D341Med (cell line): ENCODE measurements at regions not wholly inside any gene's neighbourhood (a gene's known extent, or its start where the extent isn't known, plus 50 kb on each side); places are given as distances from the start of the nearest gene placed in this dataset.
A peak's percentile ranks its signal among the peaks of the same experiment; 100 is the strongest.
"Not testable (repeated sequence)": the region's sequence is repeated elsewhere in the genome, so short reads cannot be mapped to it uniquely, and the experiment has no call there.

Experiments
- DNase-seq: peaks from one replicate; pipeline ENCODE4 v3.0.0; 2012; ENCODE audit warnings: low spot score

DNA sequence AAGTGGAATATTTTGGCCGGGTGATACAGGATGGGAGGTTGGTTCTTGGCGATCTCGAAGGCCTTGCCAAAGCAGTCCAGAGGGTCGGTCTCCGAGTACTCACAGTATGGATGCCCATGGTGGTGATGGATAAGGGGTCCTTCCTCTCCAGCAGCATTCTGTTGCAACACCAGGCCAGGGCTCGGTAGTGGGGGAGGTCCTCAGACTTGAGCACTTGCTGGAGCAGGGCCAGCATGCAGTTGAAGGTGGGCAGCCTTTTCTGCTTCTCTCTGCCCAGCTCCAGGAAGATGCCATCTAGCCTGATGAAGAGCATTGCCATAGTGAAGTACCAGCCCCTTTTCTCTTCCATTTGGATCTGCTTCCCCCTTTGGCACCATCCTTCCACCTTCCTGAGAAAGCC lies 99.4 kb upstream of the MCHR2 start:
- no peak for DNase-seq

DNA sequence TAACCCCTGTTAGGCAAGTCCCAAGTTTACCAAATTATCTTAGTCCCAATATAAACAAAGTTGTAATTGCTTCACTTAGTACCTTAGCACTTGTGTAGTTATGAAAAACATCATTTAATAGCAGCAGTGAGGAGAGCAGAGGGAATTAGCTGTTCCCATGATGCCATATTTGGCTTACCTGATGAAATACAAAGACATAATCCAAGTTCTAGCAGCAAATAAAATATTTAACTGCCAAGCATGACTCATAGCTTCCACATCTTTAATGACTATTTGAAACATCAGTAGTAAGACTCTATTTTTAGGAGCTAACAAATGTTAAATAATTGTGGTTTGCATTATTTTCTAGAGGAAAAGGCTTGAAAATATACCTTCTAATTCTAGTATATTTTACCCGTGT lies 94.0 kb upstream of the MCHR2 start:
- no peak for DNase-seq

DNA sequence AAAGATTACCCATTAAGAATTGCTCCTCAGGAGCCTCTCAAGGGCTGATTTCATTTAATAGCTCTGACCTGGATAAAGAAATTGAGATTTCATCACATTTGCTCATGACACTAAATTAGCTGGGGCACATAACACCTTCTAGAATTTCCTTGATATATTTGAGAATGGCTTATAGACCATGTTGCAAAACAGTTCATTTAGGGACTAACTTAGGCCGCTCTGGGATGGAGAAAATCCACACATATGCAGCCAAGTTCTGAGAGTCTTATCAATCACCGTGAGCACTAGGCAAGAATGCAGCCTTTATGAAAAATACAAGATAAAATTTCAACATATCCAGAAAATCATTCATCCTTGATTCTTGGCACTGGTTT lies 91.0 kb upstream of the MCHR2 start:
- DNase-seq = no peak

DNA sequence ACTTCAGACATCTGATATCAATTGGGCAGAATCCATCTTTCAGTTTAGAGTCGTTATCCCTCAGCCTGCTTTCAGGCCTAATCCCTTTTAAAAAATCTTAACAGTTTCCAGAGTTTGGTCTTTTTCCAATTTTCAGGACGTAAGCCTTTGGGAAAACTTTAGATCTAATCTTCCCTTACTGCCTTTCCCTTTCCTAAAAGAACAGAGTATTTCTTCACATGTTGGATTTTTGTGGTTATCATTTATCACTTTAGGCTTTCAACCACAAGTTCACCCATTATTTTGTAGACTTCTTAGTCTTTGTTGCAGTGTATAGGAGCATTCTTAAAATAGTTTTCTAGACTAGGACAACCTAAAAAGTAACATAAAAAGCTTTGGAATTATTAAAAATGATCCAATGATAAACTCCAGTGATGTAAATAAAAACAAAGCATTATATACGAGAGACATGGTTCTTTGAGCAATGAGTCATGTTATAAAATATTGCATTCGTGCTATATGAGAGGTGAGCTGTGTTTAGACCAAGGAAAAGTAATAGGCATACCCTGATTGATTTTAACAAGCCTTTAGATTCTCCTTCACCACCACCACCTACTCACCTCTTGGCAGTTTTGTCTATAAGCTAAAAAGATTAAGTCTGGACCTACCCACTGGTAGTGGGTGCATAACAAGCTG lies 90.4 kb upstream of the MCHR2 start:
- no peak for DNase-seq

DNA sequence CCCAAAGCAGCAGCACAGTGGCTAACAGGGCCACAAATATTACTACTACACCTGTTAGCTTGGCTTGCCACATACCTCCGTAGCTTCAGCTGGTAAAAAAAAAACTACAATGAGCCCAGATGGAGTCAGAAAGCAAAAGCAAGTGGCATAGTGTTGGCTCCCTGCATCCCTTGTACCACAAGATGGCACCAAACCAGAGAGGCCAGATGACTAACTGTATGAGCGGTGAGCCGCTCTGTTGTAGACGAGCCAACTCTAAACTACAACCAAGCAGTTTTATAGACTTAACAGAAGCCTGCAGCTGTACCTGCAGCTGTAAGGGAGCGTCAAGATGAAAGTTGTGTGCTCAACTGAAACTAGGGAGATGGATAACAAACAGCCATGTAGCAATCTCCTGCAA lies 84.5 kb upstream of the MCHR2 start:
- DNase-seq = peak; percentile 25

DNA sequence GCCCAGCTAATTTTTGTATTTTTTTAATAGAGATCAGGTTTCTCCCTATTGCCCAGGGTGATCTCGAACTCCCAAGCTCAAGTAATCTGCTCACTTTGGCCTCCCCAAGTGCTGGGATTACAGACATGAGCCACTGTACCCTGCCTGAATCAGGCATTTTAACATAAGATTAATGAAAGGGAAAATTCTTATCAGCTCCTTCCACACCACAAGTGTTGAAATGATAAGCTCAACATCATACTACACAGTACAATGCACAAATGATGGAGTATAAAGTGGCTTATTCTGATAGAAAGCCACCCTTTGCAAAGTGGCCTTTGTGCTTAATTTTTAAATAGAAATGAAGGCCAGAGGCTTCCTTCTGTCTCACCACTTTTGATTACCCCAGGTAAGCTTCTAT lies 71.3 kb upstream of the MCHR2 start:
- DNase-seq = no peak

DNA sequence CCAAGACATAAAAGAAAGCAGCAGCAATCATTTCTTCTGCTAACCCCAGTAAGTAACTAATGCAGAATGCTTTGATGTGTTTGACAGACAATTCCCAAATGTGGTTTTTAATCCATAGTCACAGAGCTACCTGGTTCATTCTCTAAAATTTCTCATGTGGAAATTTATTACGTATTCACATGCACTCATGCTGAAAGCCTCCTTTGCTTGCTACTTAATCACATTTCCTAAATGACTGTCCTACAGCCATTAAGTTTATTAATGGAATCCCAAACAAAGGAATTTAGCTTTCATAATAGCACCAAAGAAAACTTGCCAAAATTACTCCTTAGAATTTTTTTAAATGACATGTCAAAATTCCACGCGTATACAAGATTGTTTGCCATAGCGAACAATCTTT lies 68.6 kb upstream of the MCHR2 start:
- DNase-seq = no peak

DNA sequence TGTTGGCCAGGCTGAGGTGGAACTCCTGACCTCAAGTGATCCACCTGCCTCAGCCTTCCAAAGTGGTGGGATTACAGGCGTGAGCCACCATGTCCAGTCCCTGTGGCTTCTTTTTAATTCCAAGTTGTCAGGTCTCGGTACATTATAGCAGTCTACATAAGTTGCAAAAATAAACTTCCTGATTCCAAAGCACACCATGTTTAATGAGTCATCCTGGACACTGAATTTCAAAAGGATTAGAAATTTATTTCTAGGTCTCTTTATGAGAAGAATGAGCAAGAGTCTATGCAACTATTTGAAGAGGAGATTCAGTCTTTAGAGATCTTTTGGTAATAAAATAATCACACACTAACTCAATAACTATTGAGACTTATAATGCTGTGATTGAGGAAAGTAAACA lies 63.9 kb upstream of the MCHR2 start:
- no peak for DNase-seq

DNA sequence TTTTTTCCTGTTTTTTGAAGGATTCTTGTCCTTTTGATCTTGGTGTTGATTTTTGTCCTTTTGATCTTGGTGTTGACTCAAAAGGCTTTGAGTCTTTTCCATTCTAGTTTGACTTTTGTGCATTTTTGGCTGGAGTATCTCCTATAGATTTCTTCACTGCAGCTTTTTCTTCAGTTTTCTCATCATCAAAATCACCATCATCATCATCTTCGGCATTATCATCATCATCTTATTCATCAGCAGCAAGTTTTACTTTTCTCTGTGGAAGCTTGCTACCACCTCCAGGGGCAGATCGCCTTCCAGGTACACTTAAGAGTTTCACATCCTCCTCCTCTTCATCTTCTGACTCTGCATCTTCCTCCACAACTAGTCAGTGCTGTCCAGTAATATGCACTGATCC lies 56.5 kb upstream of the MCHR2 start:
- DNase-seq = no peak

DNA sequence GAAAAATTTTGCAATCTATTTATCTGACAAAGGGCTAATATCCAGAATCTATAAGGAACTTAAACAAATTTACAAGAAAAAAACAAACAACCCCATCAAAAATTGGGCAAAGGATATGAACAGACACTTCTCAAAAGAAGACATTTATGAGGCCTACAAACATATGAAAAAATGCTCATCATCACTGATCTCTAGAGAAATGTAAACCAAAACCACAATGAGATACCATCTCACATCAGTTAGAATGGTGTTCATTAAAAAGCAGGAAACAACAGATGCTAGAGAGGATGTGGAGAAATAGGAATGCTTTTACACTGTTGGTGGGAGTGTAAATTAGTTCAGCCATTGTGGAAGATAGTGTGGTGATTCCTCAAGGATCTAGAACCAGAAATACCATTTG lies 49.9 kb upstream of the MCHR2 start:
- DNase-seq = not testable (repeated sequence)
